ENCODE measurements at regions not wholly inside any gene's neighbourhood (a gene's known extent, or its start where the extent isn't known, plus 50 kb on each side); places are given as distances from the start of the nearest gene placed in this dataset.

DNA sequence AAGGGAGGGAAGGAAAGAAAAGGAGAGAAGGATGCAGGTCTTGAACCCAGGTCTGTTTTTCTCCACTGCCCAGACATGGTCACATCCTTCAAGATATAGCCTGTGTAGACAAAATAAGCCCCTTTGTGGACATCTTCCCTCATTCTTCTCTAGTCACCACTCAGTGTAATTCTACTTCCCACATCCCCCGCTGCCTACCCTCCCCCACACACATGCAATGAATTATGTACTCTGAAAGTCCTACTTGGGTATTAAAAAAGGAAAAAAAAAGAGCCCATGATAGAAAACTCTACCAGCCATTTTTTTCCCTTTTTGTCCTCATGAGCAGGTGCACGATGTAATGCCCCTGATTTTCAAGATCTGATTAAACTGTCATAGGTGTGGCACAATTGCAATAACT, 346.0 kb downstream of the MN1 start:
- Mint-ChIP-seq H3K36me3 (peaks cover 3% of the 10 kb centered on the region), H3K4me1 (peaks cover 30% of the 10 kb centered on the region), H3K9me3 (peaks cover 8% of the 10 kb centered on the region), H3K27ac (no peak overlapping the region), H3K27me3 (ENCODE audit: low read depth) (peaks cover 15% of the 10 kb centered on the region), H3K4me3 (no peak overlapping the region)
- no peak for TF ChIP-seq CTCF (IDR thresholded peaks at IDR 0.05; ENCODE audit: unreplicated experiment)
- DNase-seq (ENCODE audit: low spot score in 2 of 2, unreplicated experiment in 2 of 2) = no peak

DNA sequence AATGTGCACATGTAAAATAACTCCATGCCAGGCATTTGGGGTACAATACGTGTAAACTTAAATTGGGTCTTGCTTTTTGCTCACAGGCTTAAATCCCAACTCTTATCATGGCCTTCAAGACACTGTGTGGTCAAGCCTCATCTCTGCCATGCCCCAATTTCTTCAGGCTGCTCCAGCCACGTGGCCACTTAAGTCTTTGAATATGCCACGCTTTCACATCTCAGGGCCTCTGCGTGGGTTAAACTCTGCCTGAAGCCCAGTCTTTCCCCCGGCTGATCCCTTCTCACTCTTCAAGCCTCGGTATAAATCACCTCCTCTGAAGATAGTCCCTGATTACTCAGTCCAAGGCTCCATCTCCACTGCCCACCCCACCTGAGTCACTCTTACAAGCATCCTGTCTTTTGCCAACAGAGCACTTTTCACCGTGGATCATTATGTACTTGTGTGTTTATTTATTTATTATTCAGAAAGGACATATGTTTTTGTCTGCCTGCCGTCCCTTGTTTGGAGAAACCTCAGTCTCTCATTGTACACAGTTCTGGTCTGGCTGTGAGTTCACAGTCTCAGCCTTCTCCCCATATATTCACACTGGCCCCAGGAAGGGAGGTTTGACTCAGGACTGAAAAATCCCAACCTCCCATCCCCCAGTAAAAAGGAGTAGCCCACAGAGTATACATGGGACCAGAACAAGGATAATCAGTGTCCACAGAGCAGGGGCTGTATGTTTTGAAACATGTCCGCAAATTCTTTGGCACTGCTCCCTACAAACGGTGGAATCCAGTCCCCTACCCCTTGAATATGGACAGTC, 344.7 kb downstream of the MN1 start:
- Mint-ChIP-seq H3K36me3 (no peaks in the 10 kb centered on the region), H3K4me3 (no peak overlapping the region), H3K27me3 (ENCODE audit: low read depth) (peaks cover 8% of the 10 kb centered on the region), H3K4me1 (peaks cover 40% of the 10 kb centered on the region), H3K9me3 (no peaks in the 10 kb centered on the region), H3K27ac (peak overlapping the region; percentile 87)
- no peak for DNase-seq (ENCODE audit: low spot score in 2 of 2, unreplicated experiment in 2 of 2)
- no peak for TF ChIP-seq CTCF (IDR thresholded peaks at IDR 0.05; ENCODE audit: unreplicated experiment)

DNA sequence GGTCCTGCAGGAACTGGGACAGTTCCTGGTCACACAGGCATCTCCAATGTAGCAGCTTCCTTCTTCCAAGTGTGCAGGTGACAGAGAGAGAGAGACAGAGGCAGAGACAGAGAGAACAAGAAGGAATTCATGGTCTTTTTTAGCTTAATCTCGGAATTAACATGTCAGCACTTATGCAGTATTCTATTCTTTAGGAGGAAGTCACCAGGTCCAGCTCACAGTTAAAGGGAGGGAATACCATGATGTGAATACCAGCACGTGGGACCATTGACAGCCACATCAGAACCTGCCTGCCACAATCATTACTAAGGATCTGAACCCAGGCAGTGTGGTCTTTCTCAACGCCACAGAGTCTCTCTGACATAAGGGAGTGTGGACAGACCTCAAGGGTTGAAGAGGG, 341.6 kb downstream of the MN1 start:
- Mint-ChIP-seq H3K36me3 (no peaks in the 10 kb centered on the region), H3K27me3 (ENCODE audit: low read depth) (peaks cover 4% of the 10 kb centered on the region), H3K27ac (peak overlapping the region; percentile 8), H3K4me1 (peaks cover 40% of the 10 kb centered on the region), H3K4me3 (no peak overlapping the region), H3K9me3 (no peaks in the 10 kb centered on the region)
- DNase-seq (ENCODE audit: low spot score in 2 of 2, unreplicated experiment in 2 of 2) = no peak
- no peak for TF ChIP-seq CTCF (IDR thresholded peaks at IDR 0.05; ENCODE audit: unreplicated experiment)

DNA sequence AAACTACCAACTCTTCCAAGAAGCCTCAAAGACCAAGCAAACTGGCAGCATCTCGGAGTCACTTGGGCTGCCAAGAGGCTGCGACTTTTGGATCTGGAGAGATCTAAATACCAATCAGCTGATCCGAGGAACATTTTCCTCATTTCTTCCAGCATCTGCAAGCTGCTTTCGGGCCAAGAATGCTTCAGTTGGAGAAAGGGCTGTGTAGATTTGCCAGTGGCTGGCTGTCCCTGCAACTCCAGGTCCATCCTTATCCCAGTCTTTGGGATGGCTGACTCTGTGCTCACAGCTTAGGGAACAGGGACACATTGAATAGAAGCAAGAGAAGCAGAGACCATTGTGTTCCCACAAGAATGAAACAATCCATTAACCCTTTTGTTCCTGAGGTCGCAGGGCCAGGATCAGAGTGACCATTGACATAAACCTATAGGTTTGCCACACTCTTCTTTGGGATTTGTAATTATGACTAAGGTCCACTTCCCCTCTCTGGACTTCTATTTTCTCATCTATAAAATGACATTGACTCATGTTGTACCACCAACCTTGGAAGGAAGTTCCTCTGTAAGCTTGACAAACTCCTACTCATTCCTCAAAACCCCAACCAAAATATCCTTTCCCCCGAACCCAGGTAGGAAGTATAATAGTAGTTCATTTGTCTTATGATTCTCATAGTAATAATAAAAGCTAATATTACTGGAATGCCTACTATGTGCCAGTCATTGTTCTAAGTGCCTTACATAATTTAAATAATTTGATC, 340.8 kb downstream of the MN1 start:
- H3K36me3 Mint-ChIP-seq = no peaks in the 10 kb centered on the region
- H3K9me3 Mint-ChIP-seq = no peaks in the 10 kb centered on the region
- no peak for DNase-seq (ENCODE audit: low spot score in 2 of 2, unreplicated experiment in 2 of 2)
- no peak for TF ChIP-seq CTCF (IDR thresholded peaks at IDR 0.05; ENCODE audit: unreplicated experiment)
- peak overlapping the region; percentile 88 for H3K27ac Mint-ChIP-seq
- no peak overlapping the region for H3K4me3 Mint-ChIP-seq
- H3K27me3 Mint-ChIP-seq (ENCODE audit: low read depth) = peaks cover 4% of the 10 kb centered on the region
- peaks cover 32% of the 10 kb centered on the region for H3K4me1 Mint-ChIP-seq

DNA sequence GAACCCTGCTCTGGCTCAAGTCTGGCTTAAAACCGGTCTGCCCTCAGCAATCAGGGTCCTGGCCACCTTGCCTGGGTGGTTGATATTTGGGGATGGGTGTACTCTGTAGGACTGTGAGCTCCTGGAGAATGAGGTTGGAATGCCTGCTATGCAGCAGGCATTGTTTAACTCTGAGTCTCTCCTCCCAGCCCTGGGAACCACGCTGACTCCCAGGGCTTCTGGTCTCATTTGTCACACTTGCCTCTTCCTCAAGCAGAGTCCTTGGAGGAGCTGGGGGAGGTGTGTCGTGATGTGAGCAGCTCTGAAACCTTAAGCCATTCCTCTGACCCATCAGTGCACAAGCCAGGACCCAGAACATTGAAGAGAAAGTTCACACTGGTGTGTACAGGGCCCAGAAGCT, 340.1 kb downstream of the MN1 start:
- Mint-ChIP-seq H3K4me3 (no peak overlapping the region), H3K9me3 (no peaks in the 10 kb centered on the region), H3K36me3 (no peaks in the 10 kb centered on the region), H3K27ac (peak overlapping the region; percentile 88), H3K4me1 (peaks cover 29% of the 10 kb centered on the region), H3K27me3 (ENCODE audit: low read depth) (peaks cover 4% of the 10 kb centered on the region)
- TF ChIP-seq CTCF (IDR thresholded peaks at IDR 0.05; ENCODE audit: unreplicated experiment) = no peak
- DNase-seq (ENCODE audit: low spot score in 2 of 2, unreplicated experiment in 2 of 2) = peak in 1 of 2 experiments; percentile 52
